Stimulated activated CD8-positive, alpha-beta memory T cell treated with anti-CD3 and anti-CD28 coated beads, Interleukin-7, amount 100 ng/mL, for 1 hour (primary cell): ENCODE measurements at regions not wholly inside any gene's neighbourhood (a gene's known extent, or its start where the extent isn't known, plus 50 kb on each side); places are given as distances from the start of the nearest gene placed in this dataset.
"Not testable (repeated sequence)": the region's sequence is repeated elsewhere in the genome, so short reads cannot be mapped to it uniquely, and the experiment has no call there.

Experiments
- DNase-seq, 2 donors: peaks; one replicate each; pipeline ENCODE4 v3.0.0-alpha.2; 2020; ENCODE audit warnings: low read depth in 2 of 2

- DNase-seq, result no peak
Measured at GRCh38 chr6:144434308-144434990, 149.3 kb downstream of the UTRN start.

GRCh38 chr6:144435602-144436426 lies 150.7 kb downstream of the UTRN start:
- no peak for DNase-seq

DNA sequence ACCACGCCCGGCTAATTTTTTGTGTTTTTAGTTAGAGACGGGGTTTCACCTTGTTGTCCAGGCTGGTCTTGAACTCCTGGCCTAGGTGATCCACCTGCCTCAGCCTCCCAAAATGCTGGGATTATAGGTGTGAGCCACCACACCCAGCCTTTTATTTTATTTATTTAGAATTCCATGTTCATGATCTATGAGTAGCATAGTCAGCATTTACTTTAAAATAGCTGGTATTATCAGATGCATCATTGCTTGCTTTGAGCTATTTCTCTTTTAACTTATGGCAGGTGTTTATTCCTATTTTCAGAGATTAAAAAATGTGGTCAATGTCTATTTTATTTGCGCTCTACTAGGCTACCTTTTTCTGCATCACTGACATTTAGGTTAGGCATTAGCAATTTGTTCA lies 152.0 kb downstream of the UTRN start:
- no peak for DNase-seq

DNA sequence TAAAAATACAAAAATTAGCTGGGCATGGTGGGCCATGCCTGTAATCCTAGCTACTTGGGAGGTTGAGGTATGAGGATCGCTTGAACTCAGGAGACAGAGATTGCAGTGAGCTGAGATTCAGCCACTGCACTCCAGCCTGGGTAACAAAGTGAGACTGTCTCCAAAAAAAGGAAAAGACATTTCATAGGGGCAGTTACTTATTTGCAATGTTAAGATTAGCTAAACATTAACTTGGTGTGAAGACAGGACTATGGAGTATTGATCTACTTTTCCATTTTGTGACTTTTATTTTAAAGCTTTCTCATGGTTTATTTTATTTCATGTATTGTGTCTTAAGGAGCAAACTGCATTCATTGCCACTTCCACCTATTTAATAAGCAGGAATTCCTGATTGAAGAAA lies 153.0 kb downstream of the UTRN start:
- no peak for DNase-seq

GRCh38 chr6:144439016-144439415 lies 153.9 kb downstream of the UTRN start:
- no peak for DNase-seq

DNA sequence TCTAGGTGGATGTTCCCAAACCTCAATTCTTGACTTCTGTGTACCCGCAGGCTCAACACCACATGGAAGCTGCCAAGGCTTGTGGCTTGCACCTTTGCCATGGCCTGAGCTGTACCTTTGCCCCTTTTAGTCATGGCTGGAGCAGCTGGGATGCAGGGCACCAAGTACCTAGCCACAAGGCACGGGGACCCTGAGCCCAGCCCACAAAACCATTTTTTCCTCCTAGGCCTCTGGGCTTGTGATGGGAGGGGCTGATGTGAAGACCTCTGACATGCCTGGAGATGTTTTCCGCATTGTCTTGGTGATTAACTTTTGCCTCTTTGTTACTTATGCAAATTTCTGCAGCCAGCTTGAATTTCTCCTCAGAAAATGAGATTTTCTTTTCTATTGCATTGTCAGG lies 156.7 kb downstream of the UTRN start:
- DNase-seq, result not testable (repeated sequence)

DNA sequence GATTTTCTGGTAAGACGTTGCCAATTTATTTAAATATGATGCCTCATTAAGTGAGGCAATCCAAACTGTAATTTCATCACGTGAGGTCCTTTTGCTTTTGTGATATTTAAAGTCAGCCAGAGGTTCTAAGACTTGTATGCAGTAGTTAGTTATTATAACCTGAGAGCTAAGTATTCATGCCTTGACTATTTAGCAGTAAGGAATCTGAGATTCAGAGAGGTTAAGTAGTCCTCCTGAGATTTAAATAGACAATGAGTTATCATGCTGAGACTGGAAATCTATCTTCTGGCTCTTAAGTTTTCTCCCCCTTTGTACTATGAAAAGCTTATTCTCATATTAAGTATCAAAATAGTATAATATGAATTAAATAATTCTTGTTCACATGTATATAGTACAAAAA lies 158.0 kb downstream of the UTRN start:
- no peak for DNase-seq

DNA sequence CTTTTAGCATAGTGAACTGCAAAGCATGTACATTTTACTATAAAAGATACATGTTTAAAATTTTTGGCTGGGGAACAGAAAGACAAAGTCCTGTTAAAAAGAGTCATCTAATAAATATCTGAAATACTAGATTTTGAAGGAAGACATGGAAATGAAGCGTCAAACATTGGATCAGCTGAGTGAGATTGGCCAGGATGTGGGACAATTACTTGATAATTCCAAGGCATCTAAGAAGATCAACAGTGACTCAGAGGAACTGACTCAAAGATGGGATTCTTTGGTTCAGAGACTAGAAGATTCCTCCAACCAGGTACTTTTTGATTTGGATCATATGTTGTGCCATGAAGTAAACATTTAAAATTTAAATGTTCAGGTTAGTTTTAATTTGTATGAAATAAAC lies 162.3 kb downstream of the UTRN start:
- no peak for DNase-seq

DNA sequence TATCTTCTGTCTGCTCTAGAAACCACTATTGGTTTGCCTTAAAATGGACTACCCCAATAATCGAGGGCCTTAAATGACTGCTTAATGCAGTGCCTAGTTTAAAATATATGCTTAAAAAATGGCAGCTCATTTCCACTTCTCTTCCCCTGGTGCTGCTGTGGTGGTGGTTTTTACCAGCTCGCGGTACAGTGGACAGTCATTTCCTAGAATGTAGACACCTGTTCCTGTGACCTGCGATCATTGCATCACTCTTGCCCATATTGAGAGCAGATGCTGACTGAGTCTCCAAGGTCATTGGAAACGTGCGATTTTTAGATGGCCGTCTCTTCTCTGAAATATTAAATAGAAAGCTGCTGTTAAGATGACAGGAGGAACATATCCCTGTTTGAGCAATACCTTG lies 164.1 kb downstream of the UTRN start:
- DNase-seq, result no peak

DNA sequence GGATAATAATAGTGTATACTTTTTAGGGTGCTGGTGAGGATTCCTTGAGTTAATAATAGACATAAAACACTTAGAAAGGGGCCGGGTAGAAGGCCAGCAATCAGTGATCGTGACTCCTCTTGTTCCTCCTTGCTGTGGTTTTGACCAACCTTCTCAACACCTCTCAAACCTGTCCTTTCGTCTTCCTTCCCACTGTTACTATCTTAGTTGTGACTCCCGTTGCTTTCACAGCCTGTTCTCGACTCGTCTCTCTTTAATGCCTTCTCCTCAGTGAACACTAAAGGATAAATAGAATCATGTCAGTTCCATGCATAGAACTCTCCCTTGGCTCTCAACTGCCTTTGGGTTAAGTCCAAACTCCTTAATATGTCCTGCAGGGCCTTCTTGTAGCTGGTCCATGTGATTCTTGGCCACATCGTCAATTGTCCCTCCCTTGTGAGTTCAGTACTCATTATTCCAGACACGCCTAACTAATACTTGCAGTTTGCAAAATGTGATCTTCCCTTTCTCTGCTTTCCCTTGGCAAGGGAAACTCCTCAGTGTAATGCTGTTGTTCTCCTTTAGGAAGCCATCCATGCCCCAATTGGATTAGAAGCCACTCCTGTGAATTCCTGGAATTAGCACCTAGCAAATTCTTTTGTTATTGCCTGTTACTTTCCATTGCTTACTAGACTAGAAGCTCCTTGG lies 164.9 kb downstream of the UTRN start:
- DNase-seq, result no peak

- no peak for DNase-seq
Measured at GRCh38 chr6:144460327-144461095, 175.4 kb downstream of the UTRN start.

- DNase-seq, result no peak
Measured at GRCh38 chr6:144462058-144462457, 176.9 kb downstream of the UTRN start.

- no peak for DNase-seq
Measured at GRCh38 chr6:144466716-144467115, 181.6 kb downstream of the UTRN start.

DNA sequence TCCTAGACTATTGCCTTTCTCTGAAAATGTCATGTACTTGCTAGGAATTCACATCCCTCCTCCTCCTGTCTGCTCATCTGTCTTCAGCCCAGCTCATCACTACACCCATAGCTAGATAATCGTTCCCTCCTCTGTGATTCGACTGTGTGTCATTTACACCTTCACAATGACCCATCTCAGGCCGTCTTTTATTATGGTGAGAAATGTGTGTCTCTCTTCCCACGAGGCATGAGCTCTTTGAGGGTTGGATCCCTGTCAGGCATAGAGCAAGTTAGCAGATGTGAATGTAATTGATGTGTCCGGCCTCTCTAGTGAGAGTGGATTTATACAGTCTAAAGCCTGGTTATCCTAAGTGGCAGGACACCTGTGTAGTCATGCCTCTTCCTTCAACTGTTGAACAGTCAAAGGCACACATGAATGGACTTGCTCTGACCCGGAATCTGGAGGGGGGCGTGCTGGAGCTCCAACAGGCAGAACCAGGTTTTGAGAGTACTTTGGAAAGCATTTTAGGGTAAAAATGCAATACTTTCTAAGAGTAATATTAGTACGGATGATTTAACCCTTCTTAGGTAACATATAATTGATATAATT lies 182.1 kb downstream of the UTRN start:
- no peak for DNase-seq

DNA sequence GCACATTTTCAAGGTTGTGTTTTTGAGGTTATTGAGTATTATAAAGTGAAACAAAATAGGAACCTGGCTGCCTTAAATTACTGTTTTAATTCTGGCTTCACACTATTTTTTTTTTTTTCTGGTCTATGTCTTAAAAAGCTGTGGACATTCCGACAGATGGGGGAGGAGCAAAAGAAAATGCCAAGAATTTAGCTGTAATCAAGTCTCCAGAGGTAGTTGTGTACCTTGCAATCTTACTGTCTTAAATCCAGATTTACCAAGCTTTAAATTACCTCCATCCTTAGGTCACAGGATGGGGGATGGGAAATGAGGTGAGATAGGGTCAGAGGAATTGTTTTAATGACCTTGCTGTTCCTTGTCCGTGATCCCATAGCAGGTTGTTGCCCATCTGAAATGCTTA lies 182.8 kb downstream of the UTRN start:
- DNase-seq, result no peak

- DNase-seq, result no peak
Measured at GRCh38 chr6:144468709-144469108, 183.6 kb downstream of the UTRN start.

- DNase-seq, result no peak
Measured at GRCh38 chr6:144469144-144469575, 184.0 kb downstream of the UTRN start.

DNA sequence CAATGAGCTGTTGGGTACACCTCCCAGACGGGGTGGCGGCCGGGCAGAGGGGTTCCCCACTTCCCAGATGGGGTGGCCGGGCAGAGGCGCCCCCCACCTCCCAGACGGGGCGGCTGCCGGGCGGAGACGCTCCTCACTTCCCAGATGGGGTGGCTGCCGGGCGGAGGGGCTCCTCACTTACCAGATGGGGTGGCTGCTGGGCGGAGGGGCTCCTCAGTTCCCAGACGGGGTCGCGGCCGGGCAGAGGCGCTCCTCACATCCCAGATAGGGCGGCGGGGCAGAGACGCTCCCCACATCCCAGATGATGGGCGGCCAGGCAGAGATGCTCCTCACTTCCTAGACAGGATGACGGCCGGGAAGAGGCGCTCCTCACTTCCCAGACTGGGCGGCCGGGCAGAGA lies 185.1 kb downstream of the UTRN start:
- DNase-seq, result not testable (repeated sequence)

- no peak for DNase-seq
Measured at GRCh38 chr6:144471986-144472385, 186.9 kb downstream of the UTRN start.

DNA sequence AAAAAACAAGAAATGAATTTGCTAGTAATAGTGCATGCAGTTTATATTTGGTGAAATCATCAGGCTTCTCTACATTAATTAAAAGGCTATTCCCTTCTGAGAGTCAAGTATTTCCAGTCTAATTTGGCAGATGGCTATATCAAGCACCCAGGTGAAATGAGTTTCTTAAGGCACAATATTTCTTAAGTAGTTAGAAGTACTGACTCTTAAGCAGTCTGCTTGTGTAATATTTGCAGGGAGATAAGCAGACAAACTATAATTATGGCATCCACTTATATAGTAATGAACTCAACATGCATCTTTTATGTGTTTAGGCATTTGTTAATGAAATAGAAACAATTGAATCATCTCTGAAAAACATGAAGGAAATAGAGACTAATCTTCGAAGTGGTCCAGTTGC lies 189.2 kb downstream of the UTRN start:
- no peak for DNase-seq

DNA sequence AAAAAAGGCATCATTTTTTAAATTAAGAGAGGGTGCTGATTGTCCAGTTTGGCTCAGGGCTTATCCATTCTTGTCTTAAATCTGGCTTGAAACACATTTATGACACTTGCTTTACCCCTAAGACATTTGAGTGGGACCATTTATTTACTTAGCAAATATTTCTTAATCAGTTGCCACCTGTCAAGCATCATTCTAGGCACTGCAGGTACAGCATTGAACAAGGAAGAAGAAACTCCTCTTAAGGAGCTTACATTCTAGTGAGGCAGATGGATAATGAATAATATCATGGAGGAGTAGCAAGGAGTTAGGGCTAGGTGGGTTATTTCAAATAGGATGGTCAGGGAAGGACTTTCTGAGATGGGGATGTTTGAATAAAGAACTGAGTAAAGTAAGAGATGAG lies 189.8 kb downstream of the UTRN start:
- DNase-seq, result no peak

DNA sequence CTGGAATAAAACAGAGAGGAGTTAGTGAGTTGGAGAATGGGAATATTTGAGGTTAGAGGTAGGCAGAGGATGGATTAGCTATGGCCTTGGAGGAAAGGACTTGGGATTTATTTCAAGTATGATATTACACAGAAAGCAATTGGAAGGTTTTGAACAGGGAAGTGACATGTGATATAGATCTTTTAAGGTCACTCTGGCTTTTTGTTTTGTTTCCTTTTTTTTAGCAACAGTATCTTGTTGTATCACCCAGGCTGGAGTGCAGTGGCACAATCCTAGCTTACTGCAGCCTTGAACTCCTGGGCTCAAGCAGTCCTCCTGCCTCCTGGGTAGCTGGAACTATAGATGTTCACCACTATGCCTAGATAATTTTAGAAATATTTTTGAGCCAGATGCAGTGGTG lies 190.3 kb downstream of the UTRN start:
- DNase-seq, result no peak
